Smooth muscle cell (in vitro differentiated cells): ENCODE measurements at regions not wholly inside any gene's neighbourhood (a gene's known extent, or its start where the extent isn't known, plus 50 kb on each side); places are given as distances from the start of the nearest gene placed in this dataset.

ENCODE experiments used
- DNase-seq: peaks from one replicate; lab custom pipeline; 2025; ENCODE audit not compliant: unreplicated experiment; lab: John Stamatoyannopoulos, UW
- H2AFZ ChIP-seq: fragments of 200-600 bp; sonication (generic); 2 replicates; pipeline ENCODE4 v1.6.0; 2016; ENCODE audit warnings: antibody characterized with exemption, low read depth, mild to moderate bottlenecking
- H3F3A ChIP-seq: fragments of 200-600 bp; sonication (generic); 2 replicates; pipeline ENCODE4 v1.6.0; 2017; ENCODE audit warnings: antibody characterized with exemption, low read depth
- H3K27ac ChIP-seq: fragments of 200-600 bp; sonication (generic); 2 replicates; pipeline ENCODE4 v1.5.1; 2016; ENCODE audit warnings: low read depth, mild to moderate bottlenecking
- H3K27me3 ChIP-seq: fragments of 200-600 bp; sonication (generic); 2 replicates; pipeline ENCODE4 v1.6.1; 2016; ENCODE audit warnings: low read depth, mild to moderate bottlenecking
- H3K36me3 ChIP-seq: fragments of 200-600 bp; sonication (generic); 2 replicates; pipeline ENCODE4 v1.5.1; 2016; ENCODE audit warnings: low read depth
- H3K4me1 ChIP-seq: fragments of 200-600 bp; sonication (generic); 2 replicates; pipeline ENCODE4 v1.5.1; 2016; ENCODE audit warnings: low read depth
- H3K4me2 ChIP-seq: fragments of 200-600 bp; sonication (generic); 2 replicates; pipeline ENCODE4 v1.6.0; 2016; ENCODE audit warnings: mild to moderate bottlenecking
- H3K4me3 ChIP-seq: fragments of 200-600 bp; sonication (generic); 2 replicates; pipeline ENCODE4 v1.5.1; 2016; ENCODE audit warnings: mild to moderate bottlenecking
- H3K79me2 ChIP-seq: fragments of 200-600 bp; sonication (generic); 2 replicates; pipeline ENCODE4 v1.6.0; 2016; ENCODE audit warnings: low read depth, mild to moderate bottlenecking
- H3K9ac ChIP-seq: fragments of 200-600 bp; sonication (generic); 2 replicates; pipeline ENCODE4 v1.6.0; 2016; ENCODE audit warnings: low read depth
- H3K9me3 ChIP-seq: fragments of 200-600 bp; sonication (generic); replicated peaks from 2 replicates; pipeline ENCODE4 v1.5.1; 2016; ENCODE audit warnings: low read depth
- H4K20me1 ChIP-seq: fragments of 200-600 bp; sonication (generic); 2 replicates; pipeline ENCODE4 v1.6.0; 2016; ENCODE audit warnings: low read depth
- WGBS: methylation state at CpG from one replicate; pipeline ENCODE4 v1.1.7; 2016; ENCODE audit warnings: low lambda C conversion rate; 5-methylcytosine and 5-hydroxymethylcytosine counted together
- TF ChIP-seq, protein P1 (sequence below): fragments of 200-600 bp; sonication (generic); IDR thresholded peaks from 2 replicates; pipeline ENCODE4 v1.5.1; 2017; ENCODE audit warnings: borderline replicate concordance, mild to moderate bottlenecking, antibody characterized with exemption; ENCODE audit not compliant: insufficient read depth, poor library complexity, severe bottlenecking

DNA sequence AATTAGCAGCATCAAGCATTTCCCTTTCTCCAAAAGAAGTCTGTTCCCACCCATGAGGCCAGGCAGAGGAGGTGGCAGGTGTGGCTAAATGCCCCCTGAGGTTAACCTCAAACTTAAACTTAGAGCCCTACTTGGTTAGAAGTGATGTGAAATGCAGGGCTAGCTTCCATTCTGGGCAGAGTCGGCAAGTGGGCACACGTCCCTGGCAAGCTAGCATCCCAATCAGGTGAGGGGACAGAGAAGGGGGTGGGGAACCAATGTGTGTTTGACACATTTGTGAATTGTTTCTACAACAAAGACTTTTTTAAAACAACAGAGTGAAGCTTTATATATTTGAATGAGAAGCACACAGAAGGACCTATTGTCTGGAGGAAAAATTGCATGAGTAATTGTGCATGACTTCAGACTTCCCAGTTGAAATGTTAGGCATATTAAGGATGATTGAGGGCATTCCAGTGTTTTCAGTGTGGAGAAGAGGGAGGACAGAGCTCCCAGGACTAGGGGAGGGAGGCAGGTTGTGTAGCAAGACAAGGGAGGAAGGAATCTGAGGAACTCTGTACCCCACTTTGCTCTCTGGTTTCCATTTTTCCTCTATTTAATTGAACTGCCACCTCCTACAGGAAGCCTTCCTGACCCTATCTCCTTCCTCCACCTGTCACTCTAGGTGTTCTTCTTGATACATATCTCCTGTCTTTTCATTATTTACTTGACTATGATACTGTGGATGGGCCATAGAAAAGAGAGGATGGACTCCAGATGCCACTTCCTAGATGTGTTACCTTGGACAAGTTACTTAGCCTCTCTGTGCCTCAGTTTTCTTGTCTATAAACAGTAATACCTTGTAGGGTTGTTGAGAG lies 83.3 kb upstream of the PICALM start:
- Histone ChIP-seq H3K79me2 (no peaks in the 10 kb centered on the region), H3K9me3 (no peaks in the 10 kb centered on the region), H3K4me3 (no peak overlapping the region), H3F3A (peaks cover 9% of the 10 kb centered on the region), H3K36me3 (no peaks in the 10 kb centered on the region), H3K4me1 (peaks cover 12% of the 10 kb centered on the region), H4K20me1 (no peaks in the 10 kb centered on the region), H2AFZ (no peak overlapping the region), H3K9ac (peak overlapping the region; percentile 7), H3K27me3 (no peaks in the 10 kb centered on the region), H3K4me2 (peak overlapping the region; percentile 77), H3K27ac (peak overlapping the region; percentile 64)
- 68% methylated on average over 2 of the region's 2 CpGs for WGBS
- DNase-seq = no peak
- TF ChIP-seq, protein P1, sequence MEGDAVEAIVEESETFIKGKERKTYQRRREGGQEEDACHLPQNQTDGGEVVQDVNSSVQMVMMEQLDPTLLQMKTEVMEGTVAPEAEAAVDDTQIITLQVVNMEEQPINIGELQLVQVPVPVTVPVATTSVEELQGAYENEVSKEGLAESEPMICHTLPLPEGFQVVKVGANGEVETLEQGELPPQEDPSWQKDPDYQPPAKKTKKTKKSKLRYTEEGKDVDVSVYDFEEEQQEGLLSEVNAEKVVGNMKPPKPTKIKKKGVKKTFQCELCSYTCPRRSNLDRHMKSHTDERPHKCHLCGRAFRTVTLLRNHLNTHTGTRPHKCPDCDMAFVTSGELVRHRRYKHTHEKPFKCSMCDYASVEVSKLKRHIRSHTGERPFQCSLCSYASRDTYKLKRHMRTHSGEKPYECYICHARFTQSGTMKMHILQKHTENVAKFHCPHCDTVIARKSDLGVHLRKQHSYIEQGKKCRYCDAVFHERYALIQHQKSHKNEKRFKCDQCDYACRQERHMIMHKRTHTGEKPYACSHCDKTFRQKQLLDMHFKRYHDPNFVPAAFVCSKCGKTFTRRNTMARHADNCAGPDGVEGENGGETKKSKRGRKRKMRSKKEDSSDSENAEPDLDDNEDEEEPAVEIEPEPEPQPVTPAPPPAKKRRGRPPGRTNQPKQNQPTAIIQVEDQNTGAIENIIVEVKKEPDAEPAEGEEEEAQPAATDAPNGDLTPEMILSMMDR = no peak

DNA sequence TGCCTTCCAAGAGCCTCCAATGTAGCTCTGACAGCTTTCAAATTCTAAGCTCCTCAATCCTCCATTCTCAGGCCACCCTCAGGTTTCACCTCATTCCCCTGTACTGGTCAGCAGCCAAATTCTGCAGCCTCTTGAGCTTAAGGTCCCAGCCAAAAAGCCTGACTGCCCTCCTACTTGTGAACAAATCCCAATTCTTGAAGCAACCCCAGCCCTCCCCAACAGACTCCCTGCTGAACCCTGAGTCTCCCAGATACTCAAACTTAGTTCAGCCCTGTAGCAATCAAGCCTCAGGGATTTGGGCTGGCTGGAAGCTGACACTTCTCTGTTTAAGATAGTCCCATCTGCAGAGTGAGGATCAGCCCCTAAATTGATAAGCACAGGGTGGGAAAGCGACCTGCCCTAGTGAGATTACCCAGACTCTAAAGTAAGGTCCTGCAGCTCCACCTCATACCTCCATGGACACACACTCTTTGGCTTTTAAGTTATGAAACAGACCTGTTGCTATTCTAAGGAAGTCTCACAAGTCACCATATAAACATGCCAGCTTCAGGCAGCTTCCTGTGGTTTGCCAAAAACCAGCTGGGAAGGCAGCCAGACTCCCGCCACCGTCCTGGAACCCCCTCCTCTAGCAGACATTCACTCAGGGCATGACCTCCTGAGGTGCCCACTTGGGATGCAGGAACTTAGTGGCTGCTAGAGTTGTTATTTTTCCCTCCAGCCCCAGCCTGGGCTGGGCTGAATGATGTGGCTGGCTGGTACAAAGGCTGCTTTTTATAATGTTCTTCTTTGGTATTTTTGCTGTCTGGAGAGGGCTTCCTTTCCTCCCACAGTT lies 82.5 kb upstream of the PICALM start:
- DNase-seq = no peak
- TF ChIP-seq, protein P1 = no peak

DNA sequence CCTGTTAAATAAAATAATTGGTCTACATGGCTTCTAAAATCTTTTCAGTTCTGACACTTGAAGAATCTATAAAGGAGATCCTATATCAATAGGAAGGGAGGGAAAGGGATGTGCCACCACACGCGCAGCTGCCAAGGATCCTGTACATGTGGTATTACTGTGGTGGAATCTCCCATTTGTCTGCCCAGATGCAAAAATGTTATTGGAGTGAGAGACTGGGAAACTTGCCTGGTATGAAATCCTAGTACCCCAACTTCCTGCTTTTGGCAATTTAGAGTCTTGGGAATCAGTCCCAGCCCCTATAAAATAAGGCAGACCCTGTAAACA lies 81.9 kb upstream of the PICALM start:
- no peak for DNase-seq
- Histone ChIP-seq H3K9ac (no peak overlapping the region), H3K27ac (peak overlapping the region; percentile 64), H3F3A (peaks cover 9% of the 10 kb centered on the region), H3K4me2 (peak overlapping the region; percentile 77), H4K20me1 (no peaks in the 10 kb centered on the region), H3K4me3 (no peak overlapping the region), H3K79me2 (no peaks in the 10 kb centered on the region), H3K36me3 (no peaks in the 10 kb centered on the region), H2AFZ (no peak overlapping the region), H3K27me3 (no peaks in the 10 kb centered on the region), H3K9me3 (no peaks in the 10 kb centered on the region), H3K4me1 (peaks cover 12% of the 10 kb centered on the region)
- 70% methylated on average over 2 of the region's 2 CpGs for WGBS
- TF ChIP-seq, protein P1 = no peak

More for the DNA sequence above, 82.5 kb upstream of the PICALM start:
- Histone ChIP-seq H2AFZ (no peak overlapping the region), H3K9ac (peak overlapping the region; percentile 7), H3K79me2 (no peaks in the 10 kb centered on the region), H3K36me3 (no peaks in the 10 kb centered on the region), H3F3A (peaks cover 9% of the 10 kb centered on the region), H3K27ac (peak overlapping the region; percentile 64), H3K4me3 (no peak overlapping the region), H3K9me3 (no peaks in the 10 kb centered on the region), H3K4me1 (peaks cover 12% of the 10 kb centered on the region), H3K27me3 (no peaks in the 10 kb centered on the region), H4K20me1 (no peaks in the 10 kb centered on the region), H3K4me2 (peak overlapping the region; percentile 77)
- 8% methylated on average over 3 of the region's 3 CpGs for WGBS
